Keratinocyte (primary cell): ENCODE measurements at regions not wholly inside any gene's neighbourhood (a gene's known extent, or its start where the extent isn't known, plus 50 kb on each side); places are given as distances from the start of the nearest gene placed in this dataset.

Experiments
- CTCF ChIP-seq, 3 experiments: IDR thresholded peaks in 1 of 3; conservative IDR thresholded peaks in 1 of 3; optimal IDR thresholded peaks in 1 of 3; 2 replicates in 2 of 3; 3 replicates in 1 of 3; pipeline versions ENCODE3 to v1.5.1; 2011; ENCODE audit warnings: low read length in 3 of 3, mild to moderate bottlenecking in 3 of 3, moderate library complexity in 2 of 3, control low read depth in 1 of 3, inconsistent platforms in 1 of 3; ENCODE audit not compliant: insufficient read depth in 2 of 3; ENCODE audit errors: extremely low read depth in 1 of 3
- EZH2 ChIP-seq: IDR thresholded peaks from one replicate; pipeline ENCODE4 v1.6.1; 2012; ENCODE audit warnings: inconsistent platforms, mild to moderate bottlenecking, low read length, moderate library complexity

- TF ChIP-seq CTCF (optimal IDR thresholded peaks at IDR 0.05 in 1 of 3, IDR thresholded peaks at IDR 0.05 in 1 of 3, conservative IDR thresholded peaks at IDR 0.05 in 1 of 3; ENCODE audit: extremely low read depth in 1 of 3, insufficient read depth in 2 of 3, low read length in 3 of 3): no peak
- TF ChIP-seq EZH2: no peak
Measured at GRCh38 chr2:120482334-120482733, 136.4 kb downstream of the INHBB start.
